Ishikawa (cell line): ENCODE measurements at regions not wholly inside any gene's neighbourhood (a gene's known extent, or its start where the extent isn't known, plus 50 kb on each side); places are given as distances from the start of the nearest gene placed in this dataset.

Experiments
- CEBPB ChIP-seq: IDR thresholded peaks from 2 replicates; pipeline ENCODE4 v1.6.1; 2012
- CREB1 ChIP-seq: IDR thresholded peaks from 2 replicates; pipeline ENCODE4 v1.6.1; 2012; ENCODE audit warnings: low read depth
- EGR1 ChIP-seq: IDR thresholded peaks from 2 replicates; pipeline ENCODE4 v1.6.1; 2012
- EP300 ChIP-seq: IDR thresholded peaks from 2 replicates; pipeline ENCODE4 v1.6.1; 2012; ENCODE audit warnings: borderline replicate concordance
- FOXM1 ChIP-seq: IDR thresholded peaks from 2 replicates; pipeline ENCODE4 v1.6.1; 2012; ENCODE audit warnings: low read depth, borderline replicate concordance
- MAX ChIP-seq: IDR thresholded peaks from 2 replicates; pipeline ENCODE4 v1.6.1; 2012
- NFIC ChIP-seq: IDR thresholded peaks from 2 replicates; pipeline ENCODE4 v1.6.1; 2012
- RAD21 ChIP-seq: IDR thresholded peaks from 2 replicates; pipeline ENCODE4 v1.6.1; 2012; ENCODE audit warnings: low read depth
- REST ChIP-seq: IDR thresholded peaks from 2 replicates; pipeline ENCODE4 v1.6.1; 2012; ENCODE audit warnings: low read depth, mild to moderate bottlenecking
- TAF1 ChIP-seq: IDR thresholded peaks from 2 replicates; pipeline ENCODE4 v1.6.1; 2012; ENCODE audit warnings: low read depth, mild to moderate bottlenecking
- TCF12 ChIP-seq: IDR thresholded peaks from 2 replicates; pipeline ENCODE4 v1.6.1; 2012; ENCODE audit warnings: low read depth
- TEAD4 ChIP-seq: IDR thresholded peaks from 2 replicates; pipeline ENCODE4 v1.6.1; 2012
- USF1 ChIP-seq: IDR thresholded peaks from 2 replicates; pipeline ENCODE4 v1.6.1; 2012
- YY1 ChIP-seq: IDR thresholded peaks from 2 replicates; pipeline ENCODE4 v1.6.1; 2012; ENCODE audit warnings: low read depth
- ZBTB7A ChIP-seq: IDR thresholded peaks from 2 replicates; pipeline ENCODE4 v1.6.1; 2012; ENCODE audit warnings: low read depth

- TF ChIP-seq USF1 (no peak), NFIC (no peak), CEBPB (no peak), FOXM1 (no peak), TEAD4 (no peak), EP300 (no peak), TCF12 (no peak), MAX (no peak), REST (no peak), ZBTB7A (no peak), EGR1 (no peak), CREB1 (no peak), TAF1 (no peak), RAD21 (no peak), YY1 (no peak)
These were observed 441.3 kb upstream of the ADAMTSL1 start for GRCh38 chr9:18032636-18033035.

DNA sequence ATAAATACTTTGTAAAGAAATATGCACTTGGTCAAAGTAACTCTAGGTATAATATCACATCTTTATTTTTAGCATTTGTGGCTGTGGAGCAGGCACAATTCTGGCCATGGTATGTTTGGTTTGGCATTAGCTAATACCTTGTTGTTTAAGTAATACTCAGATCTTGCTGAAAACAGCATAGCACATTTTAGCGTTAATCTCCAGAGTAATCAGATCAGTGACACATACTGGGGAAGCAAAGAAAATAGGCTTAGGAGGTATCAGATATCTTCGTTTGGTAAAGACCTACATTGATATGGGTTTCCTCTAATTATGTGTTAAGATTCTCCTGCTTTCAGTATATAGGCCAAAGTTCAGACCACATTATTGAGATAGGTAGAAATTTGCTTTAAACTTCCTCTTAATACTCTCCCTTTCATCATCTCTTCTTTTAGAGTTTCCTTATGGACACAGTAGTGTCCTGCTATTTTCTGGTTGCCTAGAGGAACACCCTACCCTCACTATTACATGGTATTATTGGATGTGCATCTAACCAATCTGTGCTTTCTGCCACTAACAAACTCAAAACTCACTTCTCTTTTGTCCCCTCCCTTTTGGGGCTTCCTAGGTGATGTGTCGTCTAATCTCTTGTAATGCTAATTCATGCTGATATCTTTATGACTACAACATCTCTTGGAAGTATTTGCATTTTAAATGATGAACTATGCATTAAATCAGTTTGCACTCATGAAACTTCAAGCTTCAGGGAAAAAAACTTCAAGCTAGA, 437.3 kb upstream of the ADAMTSL1 start:
- TF ChIP-seq EGR1 (no peak), CREB1 (no peak), CEBPB (no peak), TEAD4 (no peak), TCF12 (no peak), FOXM1 (no peak), MAX (no peak), EP300 (no peak), RAD21 (no peak), REST (no peak), USF1 (no peak), NFIC (no peak), YY1 (no peak), ZBTB7A (no peak), TAF1 (no peak)

DNA sequence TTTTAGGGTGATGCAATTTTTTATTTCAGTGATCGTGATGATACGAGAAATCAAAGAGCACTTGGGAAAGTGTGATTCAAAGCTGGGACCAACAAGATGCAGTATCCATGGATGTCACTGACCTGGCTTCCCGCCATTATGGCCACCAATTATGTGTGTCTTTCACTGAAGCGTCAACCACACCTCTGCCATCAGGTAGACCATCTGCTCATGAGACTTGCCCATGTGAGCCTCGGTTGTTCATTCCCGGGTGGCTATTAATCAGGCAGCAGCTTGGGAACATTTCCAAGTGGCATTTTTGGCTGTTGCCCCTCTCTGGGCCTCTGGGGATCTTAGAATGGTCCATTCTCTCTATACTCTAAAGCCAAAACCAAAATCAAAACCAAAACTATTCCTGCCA, 436.0 kb upstream of the ADAMTSL1 start:
- TF ChIP-seq NFIC (no peak), USF1 (no peak), TAF1 (no peak), EP300 (no peak), EGR1 (no peak), YY1 (no peak), CREB1 (no peak), FOXM1 (no peak), RAD21 (no peak)

- TF ChIP-seq CEBPB (no peak), MAX (no peak), EGR1 (no peak), REST (no peak), CREB1 (no peak), NFIC (no peak), RAD21 (no peak), TEAD4 (no peak), YY1 (no peak), TCF12 (no peak), EP300 (no peak), TAF1 (no peak), ZBTB7A (no peak), USF1 (no peak), FOXM1 (no peak)
These were observed 433.6 kb upstream of the ADAMTSL1 start for GRCh38 chr9:18040327-18040726.
